K562 (cell line): ENCODE measurements at regions not wholly inside any gene's neighbourhood (a gene's known extent, or its start where the extent isn't known, plus 50 kb on each side); places are given as distances from the start of the nearest gene placed in this dataset.

Source experiments
- ATAC-seq: fragments of 200-7000 bp; cut with Tn5 transposase; 3 replicates; pipeline ENCODE4 v1.9.1; 2020; ENCODE audit warnings: moderate library complexity
- BruUV-seq: library from RNA; stranded (reverse); fragments of 400-500 nt; replicated peaks from 2 replicates; lab custom pipeline; 2021; lab: Mats Ljungman, UMichigan
- CTCF ChIA-PET: fragments of 300-600 bp; formaldehyde crosslinking; extraction: SDS; loops from one replicate; lab custom pipeline; 2021; ENCODE audit warnings: low intra/inter-chr PET ratio; lab: Yijun Ruan, JAX
- POLR2A ChIA-PET: fragments of 300-600, 350-650 bp; sonication (Branson Sonifier 250); formaldehyde crosslinking; extraction: SDS; loops from one replicate; lab custom pipeline; 2021; ENCODE audit warnings: antibody characterized with exemption, inconsistent platforms; lab: Yijun Ruan, JAX
- DNase-seq, 4 experiments: peaks; one replicate each; pipeline versions ENCODE4 v3.0.0 to v3.0.0-alpha.2; 2011 to 2018; ENCODE audit warnings: low spot score in 3 of 4, mixed read lengths in 3 of 4; ENCODE audit errors: extremely low read depth in 1 of 4
- FAIRE-seq: peaks from 2 replicates; lab custom pipeline; 2011; peaks lifted over from hg19 to GRCh38; lab: Jason Lieb, UNC
- H2AFZ ChIP-seq: 2 replicates; pipeline ENCODE4 v1.6.0; 2011; ENCODE audit warnings: low read depth, low read length, control low read depth, inconsistent platforms
- H3K27ac ChIP-seq: fragments of 200-600 bp; 3 replicates; pipeline ENCODE4 v1.8.0; 2011; ENCODE audit warnings: low read depth, mild to moderate bottlenecking, control low read depth, inconsistent platforms, low read length, moderate library complexity, mixed read lengths; ENCODE audit errors: extremely low read depth
- H3K27me3 ChIP-seq, 2 experiments: fragments of 300-600 bp in 1 of 2; 2 replicates in 1 of 2; 3 replicates in 1 of 2; pipeline versions ENCODE4 v1.6.0 to v1.8.0; 2011; ENCODE audit warnings: inconsistent platforms in 2 of 2, low read length in 2 of 2, mild to moderate bottlenecking in 1 of 2, mixed read lengths in 1 of 2, moderate library complexity in 1 of 2; ENCODE audit not compliant: control insufficient read depth in 2 of 2, insufficient read depth in 2 of 2
- H3K36me3 ChIP-seq: fragments of 300-600 bp; 3 replicates; pipeline ENCODE4 v1.8.0; 2011; ENCODE audit warnings: mild to moderate bottlenecking, low read length, inconsistent platforms; ENCODE audit not compliant: control insufficient read depth, insufficient read depth
- H3K4me1 ChIP-seq, 2 experiments: fragments of 200-600 bp in 1 of 2; replicated peaks in 1 of 2; 2 replicates in 1 of 2; 3 replicates in 1 of 2; pipeline versions ENCODE4 v1.5.1 to v1.8.0; 2011; ENCODE audit warnings: inconsistent platforms in 2 of 2, low read length in 2 of 2, mild to moderate bottlenecking in 1 of 2, mixed read lengths in 1 of 2, moderate library complexity in 1 of 2; ENCODE audit not compliant: control insufficient read depth in 2 of 2, insufficient read depth in 2 of 2
- H3K4me2 ChIP-seq: 2 replicates; pipeline ENCODE4 v1.6.1; 2011; ENCODE audit warnings: low read length, control low read depth, inconsistent platforms, mixed read lengths; ENCODE audit not compliant: insufficient read depth
- H3K4me3 ChIP-seq: fragments of 200-600 bp; sonication (generic), shearing (Covaris generic); 2 replicates; pipeline ENCODE4 v1.5.1; 2016; ENCODE audit warnings: control low read depth, inconsistent platforms
- H3K79me2 ChIP-seq: fragments of 200-600 bp; 3 replicates; pipeline ENCODE4 v1.8.0; 2011; ENCODE audit warnings: low read length, inconsistent platforms; ENCODE audit not compliant: control insufficient read depth, insufficient read depth
- H3K9ac ChIP-seq, 2 experiments: 2 replicates each; pipeline versions ENCODE4 v1.6.0 to v1.6.1; 2011; ENCODE audit warnings: low read depth in 2 of 2, low read length in 2 of 2, control low read depth in 1 of 2, inconsistent platforms in 1 of 2, mild to moderate bottlenecking in 1 of 2, mixed read lengths in 1 of 2; ENCODE audit not compliant: insufficient read depth in 1 of 2
- H3K9me1 ChIP-seq: one replicate; pipeline ENCODE4 v1.6.0; 2011; ENCODE audit warnings: inconsistent platforms, mild to moderate bottlenecking, low read length, moderate library complexity; ENCODE audit not compliant: control insufficient read depth, insufficient read depth
- H3K9me3 ChIP-seq: replicated peaks from 2 replicates; pipeline ENCODE4 v1.5.1; 2011; ENCODE audit warnings: low read depth, low read length, inconsistent platforms; ENCODE audit not compliant: control insufficient read depth, insufficient read depth
- H4K20me1 ChIP-seq: replicated peaks from 2 replicates; pipeline ENCODE4 v1.6.1; 2011; ENCODE audit warnings: low read length, inconsistent platforms, mixed read lengths; ENCODE audit not compliant: control insufficient read depth, insufficient read depth
- BCOR ChIP-seq: fragments of 450-650 bp; IDR thresholded peaks from 2 replicates; pipeline ENCODE4 v1.6.1; 2016
- SMARCA5 ChIP-seq: fragments of 450-650 bp; IDR thresholded peaks from 2 replicates; pipeline ENCODE4 v1.6.1; 2016
- WGBS: fragments of 100-300 bp; shearing (Covaris generic); methylation state at CpG from one replicate; pipeline ENCODE4 v1.1.6; 2016; ENCODE audit warnings: low coverage, mixed read lengths; ENCODE audit not compliant: insufficient coverage; ENCODE audit errors: missing lambda C conversion rate; 5-methylcytosine and 5-hydroxymethylcytosine counted together
- in situ Hi-C: fragments of 300-500 bp; cut with MboI; formaldehyde crosslinking; loops from 4 replicates; pipeline ENCODE4 v1.15.0; 2018; ENCODE audit warnings: inconsistent platforms, mixed read lengths
- intact Hi-C: fragments of 100-400 bp; cut with micrococcal nuclease; formaldehyde crosslinking; loops from 2 replicates; pipeline ENCODE4 v1.14.2; 2022
- TF ChIP-seq, protein P1 (sequence below): sonication (generic); formaldehyde crosslinking; IDR thresholded peaks from 2 replicates; pipeline ENCODE4 v1.8.1; 2023; ENCODE audit warnings: mild to moderate bottlenecking, missing genetic modification reagents
- TF ChIP-seq, protein P2 (sequence below): fragments of 200-800 bp; sonication (Bioruptor generic); IDR thresholded peaks from 2 replicates; pipeline ENCODE4 v1.6.1; 2017; ENCODE audit warnings: missing genetic modification characterization, missing compliant biosample characterization
- TF ChIP-seq, protein P3 (sequence below): fragments of 450-650 bp; IDR thresholded peaks from 2 replicates; pipeline ENCODE4 v1.6.1; 2016; ENCODE audit warnings: mild to moderate bottlenecking, moderate library complexity

DNA sequence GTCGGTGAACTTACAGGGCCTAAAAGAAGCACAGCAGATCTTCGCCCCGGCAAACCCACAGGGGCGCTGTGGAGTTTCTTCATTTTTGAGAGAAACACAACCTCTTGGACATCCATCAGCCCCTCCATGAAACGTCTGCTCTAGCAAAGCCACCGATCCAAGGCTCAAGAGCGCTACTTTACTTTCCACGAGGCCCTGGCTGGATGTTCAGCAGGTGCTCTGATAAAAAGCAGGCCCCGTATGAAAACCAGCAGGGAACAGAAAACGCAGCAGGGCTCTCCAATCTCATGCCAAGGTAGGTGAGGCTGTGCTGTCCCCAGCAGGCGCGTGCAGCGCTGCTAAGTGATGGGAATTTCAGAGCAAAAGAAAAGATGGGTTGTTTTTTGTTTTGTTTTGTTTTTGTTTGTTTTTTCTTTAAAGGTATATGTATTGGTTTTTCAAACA is 86.7 kb downstream of the IRS2 start:
- BruUV-seq, result no TSS peak
- Histone ChIP-seq H3K4me2 (peak overlapping the region; percentile 10; the same call in 1 of the 2 replicates), H3K36me3 (no peaks in the 10 kb centered on the region), H2AFZ (peak overlapping the region; percentile 85), H3K9me3 (0 out of 2 replicates have a peak, but pooled peaks cover 3% of the 10 kb centered on the region), H3K79me2 (no peaks in the 10 kb centered on the region), H3K4me1 (peaks cover 7 to 42% of the 10 kb centered on the region in 2 experiments; a peak in 4 of 5 replicates), H3K4me3 (no peak overlapping the region), H4K20me1 (no peaks in the 10 kb centered on the region; the same call in 1 of the 2 replicates), H3K9me1 (no peaks in the 10 kb centered on the region), H3K27ac (peak overlapping the region; percentile 16; the same call in 1 of the 3 replicates), H3K9ac (peak overlapping the region in 1 of 2 experiments; percentile 29; a peak in 1 of 4 replicates), H3K27me3 (no peaks in the 10 kb centered on the region)
- POLR2A ChIA-PET, result interaction anchor here (0.7 to 1.0 kb wide), 3 partner anchors 8 to 87 kb away, joined by 3 to 4 read pairs (median 3); partner anchors contain the start of gene IRS2
- DNase-seq, result peak in 1 of 4 experiments; percentile 48
- peak; percentile 60 for FAIRE-seq
- intact Hi-C loops, result loop anchor here (5.0 kb wide), 1 partner anchor 88 kb away; the partner anchor contains the start of gene IRS2
- 50% methylated on average over 12 of the region's 13 CpGs for WGBS
- ATAC-seq, result peak; percentile 66
- in situ Hi-C loops, result no loop called here
- CTCF ChIA-PET, result no interaction called here
- TF ChIP-seq BCOR (0 out of 2 replicates have a peak, but pooled peaks have one; percentile 8), SMARCA5 (peak; percentile 51; the same call in 1 of the 2 replicates)
- TF ChIP-seq, protein P1, sequence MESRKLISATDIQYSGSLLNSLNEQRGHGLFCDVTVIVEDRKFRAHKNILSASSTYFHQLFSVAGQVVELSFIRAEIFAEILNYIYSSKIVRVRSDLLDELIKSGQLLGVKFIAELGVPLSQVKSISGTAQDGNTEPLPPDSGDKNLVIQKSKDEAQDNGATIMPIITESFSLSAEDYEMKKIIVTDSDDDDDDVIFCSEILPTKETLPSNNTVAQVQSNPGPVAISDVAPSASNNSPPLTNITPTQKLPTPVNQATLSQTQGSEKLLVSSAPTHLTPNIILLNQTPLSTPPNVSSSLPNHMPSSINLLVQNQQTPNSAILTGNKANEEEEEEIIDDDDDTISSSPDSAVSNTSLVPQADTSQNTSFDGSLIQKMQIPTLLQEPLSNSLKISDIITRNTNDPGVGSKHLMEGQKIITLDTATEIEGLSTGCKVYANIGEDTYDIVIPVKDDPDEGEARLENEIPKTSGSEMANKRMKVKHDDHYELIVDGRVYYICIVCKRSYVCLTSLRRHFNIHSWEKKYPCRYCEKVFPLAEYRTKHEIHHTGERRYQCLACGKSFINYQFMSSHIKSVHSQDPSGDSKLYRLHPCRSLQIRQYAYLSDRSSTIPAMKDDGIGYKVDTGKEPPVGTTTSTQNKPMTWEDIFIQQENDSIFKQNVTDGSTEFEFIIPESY (CRISPR knock-in tag), result peak; percentile 93
- TF ChIP-seq, protein P2, sequence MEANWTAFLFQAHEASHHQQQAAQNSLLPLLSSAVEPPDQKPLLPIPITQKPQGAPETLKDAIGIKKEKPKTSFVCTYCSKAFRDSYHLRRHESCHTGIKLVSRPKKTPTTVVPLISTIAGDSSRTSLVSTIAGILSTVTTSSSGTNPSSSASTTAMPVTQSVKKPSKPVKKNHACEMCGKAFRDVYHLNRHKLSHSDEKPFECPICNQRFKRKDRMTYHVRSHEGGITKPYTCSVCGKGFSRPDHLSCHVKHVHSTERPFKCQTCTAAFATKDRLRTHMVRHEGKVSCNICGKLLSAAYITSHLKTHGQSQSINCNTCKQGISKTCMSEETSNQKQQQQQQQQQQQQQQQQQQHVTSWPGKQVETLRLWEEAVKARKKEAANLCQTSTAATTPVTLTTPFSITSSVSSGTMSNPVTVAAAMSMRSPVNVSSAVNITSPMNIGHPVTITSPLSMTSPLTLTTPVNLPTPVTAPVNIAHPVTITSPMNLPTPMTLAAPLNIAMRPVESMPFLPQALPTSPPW (CRISPR knock-in tag), result peak; percentile 28; the same call in 1 of the 2 replicates
- TF ChIP-seq, protein P3, sequence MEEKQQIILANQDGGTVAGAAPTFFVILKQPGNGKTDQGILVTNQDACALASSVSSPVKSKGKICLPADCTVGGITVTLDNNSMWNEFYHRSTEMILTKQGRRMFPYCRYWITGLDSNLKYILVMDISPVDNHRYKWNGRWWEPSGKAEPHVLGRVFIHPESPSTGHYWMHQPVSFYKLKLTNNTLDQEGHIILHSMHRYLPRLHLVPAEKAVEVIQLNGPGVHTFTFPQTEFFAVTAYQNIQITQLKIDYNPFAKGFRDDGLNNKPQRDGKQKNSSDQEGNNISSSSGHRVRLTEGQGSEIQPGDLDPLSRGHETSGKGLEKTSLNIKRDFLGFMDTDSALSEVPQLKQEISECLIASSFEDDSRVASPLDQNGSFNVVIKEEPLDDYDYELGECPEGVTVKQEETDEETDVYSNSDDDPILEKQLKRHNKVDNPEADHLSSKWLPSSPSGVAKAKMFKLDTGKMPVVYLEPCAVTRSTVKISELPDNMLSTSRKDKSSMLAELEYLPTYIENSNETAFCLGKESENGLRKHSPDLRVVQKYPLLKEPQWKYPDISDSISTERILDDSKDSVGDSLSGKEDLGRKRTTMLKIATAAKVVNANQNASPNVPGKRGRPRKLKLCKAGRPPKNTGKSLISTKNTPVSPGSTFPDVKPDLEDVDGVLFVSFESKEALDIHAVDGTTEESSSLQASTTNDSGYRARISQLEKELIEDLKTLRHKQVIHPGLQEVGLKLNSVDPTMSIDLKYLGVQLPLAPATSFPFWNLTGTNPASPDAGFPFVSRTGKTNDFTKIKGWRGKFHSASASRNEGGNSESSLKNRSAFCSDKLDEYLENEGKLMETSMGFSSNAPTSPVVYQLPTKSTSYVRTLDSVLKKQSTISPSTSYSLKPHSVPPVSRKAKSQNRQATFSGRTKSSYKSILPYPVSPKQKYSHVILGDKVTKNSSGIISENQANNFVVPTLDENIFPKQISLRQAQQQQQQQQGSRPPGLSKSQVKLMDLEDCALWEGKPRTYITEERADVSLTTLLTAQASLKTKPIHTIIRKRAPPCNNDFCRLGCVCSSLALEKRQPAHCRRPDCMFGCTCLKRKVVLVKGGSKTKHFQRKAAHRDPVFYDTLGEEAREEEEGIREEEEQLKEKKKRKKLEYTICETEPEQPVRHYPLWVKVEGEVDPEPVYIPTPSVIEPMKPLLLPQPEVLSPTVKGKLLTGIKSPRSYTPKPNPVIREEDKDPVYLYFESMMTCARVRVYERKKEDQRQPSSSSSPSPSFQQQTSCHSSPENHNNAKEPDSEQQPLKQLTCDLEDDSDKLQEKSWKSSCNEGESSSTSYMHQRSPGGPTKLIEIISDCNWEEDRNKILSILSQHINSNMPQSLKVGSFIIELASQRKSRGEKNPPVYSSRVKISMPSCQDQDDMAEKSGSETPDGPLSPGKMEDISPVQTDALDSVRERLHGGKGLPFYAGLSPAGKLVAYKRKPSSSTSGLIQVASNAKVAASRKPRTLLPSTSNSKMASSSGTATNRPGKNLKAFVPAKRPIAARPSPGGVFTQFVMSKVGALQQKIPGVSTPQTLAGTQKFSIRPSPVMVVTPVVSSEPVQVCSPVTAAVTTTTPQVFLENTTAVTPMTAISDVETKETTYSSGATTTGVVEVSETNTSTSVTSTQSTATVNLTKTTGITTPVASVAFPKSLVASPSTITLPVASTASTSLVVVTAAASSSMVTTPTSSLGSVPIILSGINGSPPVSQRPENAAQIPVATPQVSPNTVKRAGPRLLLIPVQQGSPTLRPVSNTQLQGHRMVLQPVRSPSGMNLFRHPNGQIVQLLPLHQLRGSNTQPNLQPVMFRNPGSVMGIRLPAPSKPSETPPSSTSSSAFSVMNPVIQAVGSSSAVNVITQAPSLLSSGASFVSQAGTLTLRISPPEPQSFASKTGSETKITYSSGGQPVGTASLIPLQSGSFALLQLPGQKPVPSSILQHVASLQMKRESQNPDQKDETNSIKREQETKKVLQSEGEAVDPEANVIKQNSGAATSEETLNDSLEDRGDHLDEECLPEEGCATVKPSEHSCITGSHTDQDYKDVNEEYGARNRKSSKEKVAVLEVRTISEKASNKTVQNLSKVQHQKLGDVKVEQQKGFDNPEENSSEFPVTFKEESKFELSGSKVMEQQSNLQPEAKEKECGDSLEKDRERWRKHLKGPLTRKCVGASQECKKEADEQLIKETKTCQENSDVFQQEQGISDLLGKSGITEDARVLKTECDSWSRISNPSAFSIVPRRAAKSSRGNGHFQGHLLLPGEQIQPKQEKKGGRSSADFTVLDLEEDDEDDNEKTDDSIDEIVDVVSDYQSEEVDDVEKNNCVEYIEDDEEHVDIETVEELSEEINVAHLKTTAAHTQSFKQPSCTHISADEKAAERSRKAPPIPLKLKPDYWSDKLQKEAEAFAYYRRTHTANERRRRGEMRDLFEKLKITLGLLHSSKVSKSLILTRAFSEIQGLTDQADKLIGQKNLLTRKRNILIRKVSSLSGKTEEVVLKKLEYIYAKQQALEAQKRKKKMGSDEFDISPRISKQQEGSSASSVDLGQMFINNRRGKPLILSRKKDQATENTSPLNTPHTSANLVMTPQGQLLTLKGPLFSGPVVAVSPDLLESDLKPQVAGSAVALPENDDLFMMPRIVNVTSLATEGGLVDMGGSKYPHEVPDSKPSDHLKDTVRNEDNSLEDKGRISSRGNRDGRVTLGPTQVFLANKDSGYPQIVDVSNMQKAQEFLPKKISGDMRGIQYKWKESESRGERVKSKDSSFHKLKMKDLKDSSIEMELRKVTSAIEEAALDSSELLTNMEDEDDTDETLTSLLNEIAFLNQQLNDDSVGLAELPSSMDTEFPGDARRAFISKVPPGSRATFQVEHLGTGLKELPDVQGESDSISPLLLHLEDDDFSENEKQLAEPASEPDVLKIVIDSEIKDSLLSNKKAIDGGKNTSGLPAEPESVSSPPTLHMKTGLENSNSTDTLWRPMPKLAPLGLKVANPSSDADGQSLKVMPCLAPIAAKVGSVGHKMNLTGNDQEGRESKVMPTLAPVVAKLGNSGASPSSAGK, result peak; percentile 59
